ENCODE measurements at regions not wholly inside any gene's neighbourhood (a gene's known extent, or its start where the extent isn't known, plus 50 kb on each side); places are given as distances from the start of the nearest gene placed in this dataset.

- no peaks in the 10 kb centered on the region for H3K9me3 ChIP-seq (ENCODE audit: insufficient read depth, low read depth)
- no TSS peak for BruUV-seq (replicated peaks)
- DNase-seq = no peak
- no peaks in the 10 kb centered on the region for H3K4me1 ChIP-seq (replicated peaks; ENCODE audit: insufficient read depth)
- CTCF ChIA-PET = no interaction called here
- no peaks in the 10 kb centered on the region for H3K79me2 ChIP-seq (ENCODE audit: low read depth)
- intact Hi-C loops (cut with micrococcal nuclease; ENCODE audit: unreplicated experiment) = no loop called here
- H3K27ac ChIP-seq = no peak overlapping the region
- no peaks in the 10 kb centered on the region for H3K36me3 ChIP-seq (ENCODE audit: low read depth)
- H3K4me2 ChIP-seq = no peak overlapping the region
- H4K20me1 ChIP-seq (ENCODE audit: insufficient read depth) = no peaks in the 10 kb centered on the region
- no peak for TF ChIP-seq EZH2 (IDR thresholded peaks at IDR 0.05; ENCODE audit: low read depth)
- TF ChIP-seq CTCF (conservative IDR thresholded peaks at IDR 0.05) = no peak
- POLR2A ChIA-PET (ENCODE audit: unreplicated experiment) = no interaction called here
- no peak overlapping the region for H2AFZ ChIP-seq
- no peaks in the 10 kb centered on the region for H3K27me3 ChIP-seq (ENCODE audit: insufficient read depth, low read depth)
- H3F3A ChIP-seq (ENCODE audit: insufficient read depth, low read depth) = no peaks in the 10 kb centered on the region
- no peak overlapping the region for H3K4me3 ChIP-seq
- H3K9me2 ChIP-seq (ENCODE audit: insufficient read depth) = no peaks in the 10 kb centered on the region
Observed at GRCh38 chr5:130243641-130244040, 339.4 kb downstream of the CHSY3 start.

GRCh38 chr5:130237721-130238120, 333.5 kb downstream of the CHSY3 start:
- no TSS peak for BruUV-seq (replicated peaks)
- Histone ChIP-seq H3K4me3 (no peak overlapping the region), H3F3A (ENCODE audit: insufficient read depth, low read depth) (no peaks in the 10 kb centered on the region), H3K9me2 (ENCODE audit: insufficient read depth) (no peaks in the 10 kb centered on the region), H3K27ac (no peak overlapping the region), H3K36me3 (ENCODE audit: low read depth) (no peaks in the 10 kb centered on the region), H2AFZ (no peak overlapping the region), H3K9me3 (ENCODE audit: insufficient read depth, low read depth) (no peaks in the 10 kb centered on the region), H3K4me1 (replicated peaks; ENCODE audit: insufficient read depth) (no peaks in the 10 kb centered on the region), H3K4me2 (no peak overlapping the region), H3K79me2 (ENCODE audit: low read depth) (no peaks in the 10 kb centered on the region), H4K20me1 (ENCODE audit: insufficient read depth) (no peaks in the 10 kb centered on the region), H3K27me3 (ENCODE audit: insufficient read depth, low read depth) (no peaks in the 10 kb centered on the region)
- intact Hi-C loops (cut with micrococcal nuclease; ENCODE audit: unreplicated experiment) = no loop called here
- no peak for DNase-seq
- CTCF ChIA-PET = no interaction called here
- no peak for TF ChIP-seq EZH2 (IDR thresholded peaks at IDR 0.05; ENCODE audit: low read depth)
- no peak for TF ChIP-seq CTCF (conservative IDR thresholded peaks at IDR 0.05)
- POLR2A ChIA-PET (ENCODE audit: unreplicated experiment) = no interaction called here
